H1 (cell line): ENCODE measurements at regions not wholly inside any gene's neighbourhood (a gene's known extent, or its start where the extent isn't known, plus 50 kb on each side); places are given as distances from the start of the nearest gene placed in this dataset.

Experiments
- CTCF ChIP-seq, 3 experiments: IDR thresholded peaks; 1 replicate in 2 of 3; 2 replicates in 1 of 3; pipeline versions ENCODE4 v1.5.1 to v1.6.1; 2011; ENCODE audit warnings: low read length in 3 of 3, mild to moderate bottlenecking in 3 of 3, inconsistent platforms in 2 of 3, low read depth in 1 of 3, moderate library complexity in 1 of 3; ENCODE audit not compliant: insufficient read depth in 1 of 3; ENCODE audit errors: control extremely low read depth in 1 of 3
- EP300 ChIP-seq, 2 experiments: IDR thresholded peaks; 1 replicate in 1 of 2; 2 replicates in 1 of 2; pipeline ENCODE4 v1.6.1; 2011 to 2012; ENCODE audit warnings: low read depth in 2 of 2, low read length in 2 of 2, mild to moderate bottlenecking in 2 of 2, borderline replicate concordance in 1 of 2, inconsistent platforms in 1 of 2, moderate library complexity in 1 of 2
- FOSL1 ChIP-seq: IDR thresholded peaks from 2 replicates; pipeline ENCODE4 v1.6.1; 2011; ENCODE audit warnings: mild to moderate bottlenecking, low read depth, low read length, moderate library complexity; ENCODE audit not compliant: insufficient read depth
- KDM1A ChIP-seq: fragments of 200-600, 300-600 bp; sonication (generic); IDR thresholded peaks from 2 replicates; pipeline ENCODE4 v1.7.1; 2016; ENCODE audit warnings: mild to moderate bottlenecking, low read length, borderline replicate concordance
- MAFK ChIP-seq: IDR thresholded peaks from 2 replicates; pipeline ENCODE4 v1.6.1; 2012; ENCODE audit warnings: low read depth, mild to moderate bottlenecking, improper control_type of control experiment, low read length
- POLR2A ChIP-seq, 2 experiments: IDR thresholded peaks; 1 replicate in 1 of 2; 2 replicates in 1 of 2; pipeline ENCODE4 v1.6.1; 2011; ENCODE audit warnings: low read depth in 2 of 2, low read length in 2 of 2, mild to moderate bottlenecking in 2 of 2; ENCODE audit errors: control extremely low read depth in 1 of 2
- POLR2AphosphoS5 ChIP-seq: IDR thresholded peaks from 2 replicates; pipeline ENCODE4 v1.6.1; 2011; ENCODE audit warnings: low read depth, low read length

GRCh38 chr4:15254236-15254880 lies 173.5 kb upstream of the C1QTNF7 start:
- TF ChIP-seq POLR2AphosphoS5 = no peak
- no peak for TF ChIP-seq KDM1A
- TF ChIP-seq EP300 (IDR thresholded peaks at IDR 0.05; ENCODE audit: borderline replicate concordance in 1 of 2, low read depth in 2 of 2, low read length in 2 of 2) = no peak
- no peak for TF ChIP-seq CTCF (IDR thresholded peaks at IDR 0.05; ENCODE audit: control extremely low read depth in 1 of 3, insufficient read depth in 1 of 3, low read depth in 1 of 3, low read length in 3 of 3)
- TF ChIP-seq FOSL1 = no peak
- TF ChIP-seq POLR2A (IDR thresholded peaks at IDR 0.05; ENCODE audit: control extremely low read depth in 1 of 2, low read depth in 2 of 2, low read length in 2 of 2) = no peak
- no peak for TF ChIP-seq MAFK
